A549 (cell line): ENCODE measurements at regions not wholly inside any gene's neighbourhood (a gene's known extent, or its start where the extent isn't known, plus 50 kb on each side); places are given as distances from the start of the nearest gene placed in this dataset.

Source experiments
- ATAC-seq, 2 experiments: fragments of 200-7000 bp in 1 of 2; fragments of >200 bp in 1 of 2; cut with Nextera tagmentation in 1 of 2; cut with Tn5 transposase in 1 of 2; 3 replicates each; pipeline versions ENCODE4 v1.8.0 to v1.9.1; 2018 to 2020; ENCODE audit warnings: mild to moderate bottlenecking in 1 of 2, moderate library complexity in 1 of 2
- CTCF ChIA-PET: fragments of 300-600 bp; sonication (Branson Sonifier 250); formaldehyde crosslinking; extraction: SDS; loops from one replicate; lab custom pipeline; 2021; ENCODE audit warnings: antibody characterized with exemption, inconsistent platforms; lab: Yijun Ruan, JAX
- POLR2A ChIA-PET: fragments of 350-600 bp; formaldehyde crosslinking; extraction: SDS; loops from one replicate; lab custom pipeline; 2021; ENCODE audit warnings: antibody characterized with exemption, inconsistent platforms; lab: Yijun Ruan, JAX
- DNase-seq, 2 experiments: peaks; one replicate each; pipeline versions ENCODE4 v3.0.0 to v3.0.0-alpha.2; 2011 to 2016; ENCODE audit warnings: low read depth in 1 of 2, low spot score in 1 of 2
- FAIRE-seq: peaks from 2 replicates; lab custom pipeline; 2011; peaks lifted over from hg19 to GRCh38; lab: Jason Lieb, UNC
- H3K27ac ChIP-seq, 2 experiments: fragments of >200 bp; sonication (Bioruptor Twin); formaldehyde crosslinking; 3 replicates each; pipeline ENCODE4 v1.5.1; 2016 to 2017
- H3K4me1 ChIP-seq: fragments of >200 bp; sonication (Bioruptor Twin); formaldehyde crosslinking; 3 replicates; pipeline ENCODE4 v1.6.1; 2016
- H3K4me2 ChIP-seq: fragments of >200 bp; sonication (Bioruptor Twin); formaldehyde crosslinking; 3 replicates; pipeline ENCODE4 v1.6.1; 2016
- H3K4me3 ChIP-seq: fragments of >200 bp; sonication (Bioruptor Twin); formaldehyde crosslinking; 3 replicates; pipeline ENCODE4 v1.5.1; 2016
- H3K9me3 ChIP-seq: fragments of >200 bp; sonication (Bioruptor Twin); formaldehyde crosslinking; 3 replicates; pipeline ENCODE4 v1.6.1; 2016
- BHLHE40 ChIP-seq: IDR thresholded peaks from 2 replicates; pipeline ENCODE4 v1.6.1; 2012; ENCODE audit warnings: low read depth, low read length, inconsistent platforms
- CBX8 ChIP-seq: fragments of 200-600 bp; sonication (generic); IDR thresholded peaks from 2 replicates; pipeline ENCODE4 v1.6.1; 2016
- CEBPB ChIP-seq, 2 experiments: fragments of >200 bp in 1 of 2; sonication (Bioruptor Twin) in 1 of 2; formaldehyde crosslinking in 1 of 2; IDR thresholded peaks; 2 replicates each; pipeline ENCODE4 v1.6.1; 2012 to 2016
- CHD4 ChIP-seq: fragments of 200-600 bp; sonication (generic); IDR thresholded peaks from 2 replicates; pipeline ENCODE4 v1.6.1; 2016; ENCODE audit warnings: antibody characterized with exemption, mild to moderate bottlenecking, borderline replicate concordance
- CTCF ChIP-seq: fragments of >200 bp; sonication (Bioruptor Twin); formaldehyde crosslinking; IDR thresholded peaks from 3 replicates; pipeline ENCODE4 v1.5.1; 2016
- E2F6 ChIP-seq: IDR thresholded peaks from 2 replicates; pipeline ENCODE4 v1.6.1; 2012; ENCODE audit warnings: low read depth, borderline replicate concordance
- ELK1 ChIP-seq: fragments of 150-350 bp; IDR thresholded peaks from 2 replicates; pipeline ENCODE4 v1.6.1; 2014; ENCODE audit warnings: low read depth, mild to moderate bottlenecking, low read length
- EP300 ChIP-seq, 2 experiments: fragments of >200 bp; sonication (Bioruptor Twin); formaldehyde crosslinking; IDR thresholded peaks; 2 replicates in 1 of 2; 3 replicates in 1 of 2; pipeline ENCODE4 v1.6.1; 2016 to 2017
- ESRRA ChIP-seq: fragments of 150-350 bp; IDR thresholded peaks from 2 replicates; pipeline ENCODE4 v1.6.1; 2014; ENCODE audit warnings: mild to moderate bottlenecking, low read length, borderline replicate concordance
- FOSB ChIP-seq: fragments of 250-450 bp; sonication (Bioruptor Pico); IDR thresholded peaks from 2 replicates; pipeline ENCODE4 v1.5.0; 2020; ENCODE audit warnings: mild to moderate bottlenecking, moderate library complexity
- HES2 ChIP-seq: fragments of >200 bp; sonication (Bioruptor Twin); formaldehyde crosslinking; IDR thresholded peaks from 2 replicates; pipeline ENCODE4 v1.6.1; 2016
- HEYL ChIP-seq: fragments of 250-450 bp; sonication (Bioruptor Pico); IDR thresholded peaks from 2 replicates; pipeline ENCODE4 v1.8.0; 2021; ENCODE audit warnings: mild to moderate bottlenecking, moderate library complexity
- HOXA7 ChIP-seq: fragments of 250-450 bp; sonication (Bioruptor Pico); IDR thresholded peaks from 2 replicates; pipeline ENCODE4 v1.5.0; 2020; ENCODE audit warnings: mild to moderate bottlenecking, moderate library complexity
- HOXB13 ChIP-seq: fragments of 250-450 bp; sonication (Bioruptor Pico); IDR thresholded peaks from 2 replicates; pipeline ENCODE4 v1.5.0; 2020; ENCODE audit warnings: low read depth, mild to moderate bottlenecking, moderate library complexity
- JUNB ChIP-seq: fragments of >200 bp; sonication (Bioruptor Twin); formaldehyde crosslinking; IDR thresholded peaks from 2 replicates; pipeline ENCODE4 v1.6.1; 2016
- KDM1A ChIP-seq: fragments of 200-600 bp; sonication (generic); IDR thresholded peaks from 2 replicates; pipeline ENCODE4 v1.6.1; 2016; ENCODE audit warnings: low read depth, mild to moderate bottlenecking
- NPAS2 ChIP-seq: fragments of 250-450 bp; sonication (Bioruptor Pico); IDR thresholded peaks from 2 replicates; pipeline ENCODE4 v1.8.0; 2022; ENCODE audit warnings: mild to moderate bottlenecking, moderate library complexity, borderline replicate concordance
- NR3C1 ChIP-seq: fragments of >200 bp; sonication (Bioruptor Twin); formaldehyde crosslinking; IDR thresholded peaks from 3 replicates; pipeline ENCODE4 v1.6.1; 2017
- PHF8 ChIP-seq: fragments of 200-600 bp; sonication (generic); IDR thresholded peaks from 2 replicates; pipeline ENCODE4 v1.6.1; 2016; ENCODE audit warnings: low read depth, mild to moderate bottlenecking, antibody characterized with exemption, moderate library complexity, borderline replicate concordance
- POLR2AphosphoS2 ChIP-seq: conservative IDR thresholded peaks from 2 replicates; pipeline ENCODE4 v1.6.1; 2012; ENCODE audit warnings: low read length, improper control_type of control experiment, inconsistent platforms
- RAD21 ChIP-seq, 2 experiments: fragments of >200 bp in 1 of 2; sonication (Bioruptor Twin) in 1 of 2; formaldehyde crosslinking in 1 of 2; IDR thresholded peaks in 1 of 2; conservative IDR thresholded peaks in 1 of 2; 2 replicates in 1 of 2; 3 replicates in 1 of 2; pipeline ENCODE4 v1.6.1; 2012 to 2018; ENCODE audit warnings: inconsistent platforms in 1 of 2
- RCOR1 ChIP-seq: fragments of 150-350 bp; IDR thresholded peaks from 2 replicates; pipeline ENCODE4 v1.6.1; 2014; ENCODE audit warnings: antibody characterized with exemption, low read length, low read depth
- RNF2 ChIP-seq: fragments of 200-600 bp; sonication (generic); IDR thresholded peaks from 2 replicates; pipeline ENCODE4 v1.6.1; 2016; ENCODE audit warnings: low read depth, mild to moderate bottlenecking, antibody characterized with exemption, moderate library complexity, borderline replicate concordance
- SMC3 ChIP-seq: fragments of >200 bp; sonication (Bioruptor Twin); formaldehyde crosslinking; IDR thresholded peaks from 3 replicates; pipeline ENCODE4 v1.6.1; 2018; ENCODE audit warnings: inconsistent platforms
- SREBF2 ChIP-seq: fragments of 450-650 bp; IDR thresholded peaks from 2 replicates; pipeline ENCODE4 v1.6.1; 2014; ENCODE audit warnings: mild to moderate bottlenecking, moderate library complexity
- TFCP2L1 ChIP-seq: fragments of 250-450 bp; sonication (Bioruptor Pico); IDR thresholded peaks from 2 replicates; pipeline ENCODE4 v1.5.0; 2021; ENCODE audit warnings: mild to moderate bottlenecking
- ZFP36 ChIP-seq: fragments of 450-650 bp; IDR thresholded peaks from 2 replicates; pipeline ENCODE4 v1.6.1; 2014; ENCODE audit warnings: borderline replicate concordance; ENCODE audit not compliant: partially characterized antibody
- ZNF302 ChIP-seq: fragments of 250-450 bp; sonication (Bioruptor Pico); IDR thresholded peaks from 2 replicates; pipeline ENCODE4 v1.9.0; 2021; ENCODE audit warnings: inconsistent platforms, mild to moderate bottlenecking, moderate library complexity
- ZSCAN20 ChIP-seq: fragments of 250-450 bp; sonication (Bioruptor Pico); IDR thresholded peaks from 2 replicates; pipeline ENCODE4 v1.8.0; 2022; ENCODE audit warnings: mild to moderate bottlenecking, moderate library complexity
- WGBS: methylation state at CpG from one replicate; pipeline ENCODE4 v1.1.6; 2017; ENCODE audit errors: missing lambda C conversion rate; 5-methylcytosine and 5-hydroxymethylcytosine counted together

GRCh38 chr14:48944809-48945208 lies 641.4 kb downstream of the RPS29 start:
- WGBS: 6% methylated on average over 4 of the region's 4 CpGs
- ChIA-PET POLR2A (no interaction called here), CTCF (interaction anchor here (0.7 kb wide), 1 partner anchor 92 kb away, joined by 3 read pairs; no protein-coding TSS in a partner anchor)
- ATAC-seq (no peak), DNase-seq (no peak), FAIRE-seq (no peak)
- no peak overlapping the region for H3K4me3 ChIP-seq
- H3K4me2 ChIP-seq: no peak overlapping the region
- H3K9me3 ChIP-seq: no peaks in the 10 kb centered on the region
- TF ChIP-seq HOXB13 (no peak), SMC3 (no peak), POLR2AphosphoS2 (no peak), CBX8 (no peak), TFCP2L1 (CRISPR knock-in tag) (no peak), ZNF302 (CRISPR knock-in tag) (no peak), HEYL (CRISPR knock-in tag) (no peak), ZFP36 (no peak), EP300 (IDR thresholded peaks at IDR 0.05) (no peak), KDM1A (no peak), ELK1 (no peak), JUNB (no peak), NPAS2 (no peak), ESRRA (no peak), SREBF2 (no peak), CTCF (no peak), ZSCAN20 (CRISPR knock-in tag) (no peak), RNF2 (no peak)
- H3K4me1 ChIP-seq: no peaks in the 10 kb centered on the region
- H3K27ac ChIP-seq: no peak overlapping the region

GRCh38 chr14:48943913-48944312 lies 642.3 kb downstream of the RPS29 start:
- ChIA-PET CTCF (no interaction called here), POLR2A (no interaction called here)
- Histone ChIP-seq H3K9me3 (no peaks in the 10 kb centered on the region), H3K4me3 (no peak overlapping the region), H3K27ac (no peak overlapping the region)
- no peak for TF ChIP-seq RAD21 (conservative IDR thresholded peaks at IDR 0.05 in 1 of 2, IDR thresholded peaks at IDR 0.05 in 1 of 2)
- TF ChIP-seq, all 56 proteins: peak for 0
- ATAC-seq: no peak
- no peaks in the 10 kb centered on the region for H3K4me1 ChIP-seq
- FAIRE-seq: no peak
- 0% methylated on average over 4 of the region's 4 CpGs for WGBS
- DNase-seq: no peak
- H3K4me2 ChIP-seq: no peak overlapping the region

GRCh38 chr14:48937541-48938195 lies 648.5 kb downstream of the RPS29 start:
- Histone ChIP-seq H3K4me1 (no peaks in the 10 kb centered on the region), H3K27ac (no peak overlapping the region), H3K4me2 (no peak overlapping the region), H3K4me3 (no peak overlapping the region), H3K9me3 (no peaks in the 10 kb centered on the region)
- DNase-seq (no peak), ATAC-seq (no peak), FAIRE-seq (no peak)
- ChIA-PET POLR2A (no interaction called here), CTCF (no interaction called here)
- TF ChIP-seq RCOR1 (no peak), NPAS2 (no peak), ZFP36 (no peak), CEBPB (IDR thresholded peaks at IDR 0.05) (no peak), FOSB (no peak), HOXA7 (no peak), HES2 (no peak), CHD4 (no peak), ELK1 (no peak), EP300 (IDR thresholded peaks at IDR 0.05) (no peak), PHF8 (no peak), ZNF302 (CRISPR knock-in tag) (no peak), NR3C1 (no peak), RNF2 (no peak), HOXB13 (no peak), E2F6 (no peak), HEYL (CRISPR knock-in tag) (no peak), BHLHE40 (no peak)
- 22% methylated on average over 10 of the region's 10 CpGs for WGBS
